ENCODE measurements at regions not wholly inside any gene's neighbourhood (a gene's known extent, or its start where the extent isn't known, plus 50 kb on each side); places are given as distances from the start of the nearest gene placed in this dataset.
"Not testable (repeated sequence)": the region's sequence is repeated elsewhere in the genome, so short reads cannot be mapped to it uniquely, and the experiment has no call there.

- DNase-seq = no peak
Measured at GRCh38 chr20:19875376-19876221, 117.5 kb downstream of the RIN2 start.

DNA sequence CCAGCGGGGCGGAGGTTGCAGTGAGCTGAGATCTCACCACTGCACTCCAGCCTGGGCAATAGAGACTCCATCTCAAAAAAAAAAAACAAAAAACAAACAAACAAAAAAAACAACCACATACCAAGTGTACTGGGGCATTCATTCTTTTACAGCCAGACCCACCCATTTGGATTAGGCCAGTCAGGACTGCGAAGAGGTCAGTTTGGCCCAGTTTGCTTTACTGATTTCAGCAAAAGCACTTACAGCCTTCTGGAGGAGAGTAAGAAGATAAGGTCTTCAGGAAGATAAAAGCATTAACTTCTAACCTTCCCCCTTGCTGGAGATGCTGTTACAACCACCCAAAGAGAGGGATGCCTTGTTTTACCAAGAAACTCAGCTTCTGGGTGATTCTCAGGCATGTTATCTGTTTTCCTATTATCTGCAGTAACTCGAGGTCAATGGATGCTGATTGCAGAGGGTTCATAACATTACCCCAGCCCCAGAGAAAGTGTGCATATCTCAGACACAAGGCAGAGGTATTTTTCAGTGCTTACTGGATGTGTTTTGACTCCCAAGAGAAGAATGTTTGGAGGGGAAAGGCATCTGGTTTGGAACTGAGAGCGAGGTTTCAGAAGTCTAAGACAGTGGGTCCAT, 118.9 kb downstream of the RIN2 start:
- DNase-seq = no peak

DNA sequence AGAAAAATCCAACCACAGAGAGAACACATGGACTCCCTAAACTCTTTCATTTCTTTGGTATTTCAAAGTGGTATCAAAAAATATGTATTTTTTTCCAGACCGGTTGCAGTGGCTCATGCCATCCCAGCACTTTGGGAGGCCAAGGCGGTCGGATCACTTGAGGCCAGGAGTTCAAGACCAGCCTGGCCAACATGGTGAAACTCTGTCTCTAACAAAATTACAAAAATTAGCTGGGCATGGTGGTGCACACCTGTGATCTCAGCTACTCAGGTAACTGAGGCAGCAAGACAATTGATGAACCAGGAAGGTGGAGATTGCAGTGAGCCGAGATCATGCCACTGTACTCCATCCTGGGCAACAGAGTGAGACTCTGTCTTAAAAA, 121.8 kb downstream of the RIN2 start:
- DNase-seq = not testable (repeated sequence)

GRCh38 chr20:19880256-19881079, 122.4 kb downstream of the RIN2 start:
- no peak for DNase-seq

DNA sequence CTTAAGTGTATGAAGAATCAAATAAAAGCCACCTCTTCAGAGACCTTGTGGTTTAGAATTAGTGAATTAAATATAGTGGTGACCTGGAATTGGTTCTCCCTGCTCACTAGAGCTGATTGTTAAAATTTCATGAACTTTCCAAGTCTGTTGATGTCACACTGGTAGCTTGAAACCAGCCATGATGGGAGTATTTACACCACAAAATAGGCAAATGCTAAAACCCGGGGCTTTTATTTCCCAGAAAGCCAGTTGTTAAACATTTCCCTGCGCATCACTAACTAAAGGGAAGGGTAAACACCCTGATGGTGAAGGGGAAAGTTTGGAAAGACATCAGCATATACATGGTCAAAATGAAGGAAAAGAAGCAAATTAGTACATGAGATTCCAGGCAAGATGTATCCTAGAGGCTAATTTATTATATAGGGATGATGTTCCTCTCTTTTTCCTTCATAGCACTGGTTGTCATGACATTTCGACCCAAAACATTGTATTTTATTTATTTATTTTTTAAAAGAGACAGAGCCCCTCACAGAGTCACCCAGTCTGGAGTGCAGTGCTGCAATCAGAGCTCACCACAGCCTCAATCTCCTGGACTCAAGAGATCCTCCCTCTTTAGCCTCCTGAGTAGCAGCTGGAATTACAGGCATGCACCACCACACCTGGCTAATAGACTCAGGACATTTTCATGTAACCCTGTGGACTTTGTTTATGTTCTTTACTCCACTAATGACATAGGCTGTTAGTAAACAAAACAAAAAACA, 123.2 kb downstream of the RIN2 start:
- DNase-seq = no peak

DNA sequence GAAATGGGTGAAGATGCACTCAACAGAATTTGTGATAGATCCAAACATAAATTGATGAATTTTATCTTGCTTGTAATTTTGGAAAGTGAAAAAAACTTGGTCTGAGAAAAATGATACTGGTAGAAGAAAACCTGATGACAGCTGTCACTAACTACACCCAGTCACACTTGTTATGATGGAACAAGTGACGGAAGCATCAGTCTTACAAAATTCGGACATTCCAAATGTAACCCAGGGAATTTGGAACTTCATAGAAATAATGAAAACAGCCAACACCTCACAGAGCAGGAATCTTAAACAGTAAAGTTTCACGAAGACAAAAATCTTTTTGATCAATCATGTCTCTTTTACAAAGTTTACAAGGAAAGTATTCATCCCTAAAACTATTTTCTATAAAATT, 123.9 kb downstream of the RIN2 start:
- DNase-seq = no peak

DNA sequence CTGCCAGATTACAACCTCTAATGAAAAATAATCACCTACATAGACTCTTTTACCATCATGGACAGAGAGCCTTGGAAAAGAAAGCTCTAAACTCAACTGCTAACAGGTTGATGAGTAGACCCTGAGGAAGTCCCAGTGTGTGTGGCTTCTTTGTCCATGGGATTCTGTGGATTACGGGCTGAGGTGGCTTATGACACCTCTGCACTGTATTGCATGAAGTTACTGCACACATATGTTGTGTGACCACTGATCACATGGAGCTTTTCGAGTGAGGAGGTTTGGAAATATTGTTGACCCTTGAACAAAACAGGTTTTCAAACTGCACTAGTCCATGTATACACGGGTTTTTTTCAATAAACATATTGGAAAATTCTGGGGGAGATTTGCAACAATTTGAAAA, 124.4 kb downstream of the RIN2 start:
- DNase-seq = no peak

DNA sequence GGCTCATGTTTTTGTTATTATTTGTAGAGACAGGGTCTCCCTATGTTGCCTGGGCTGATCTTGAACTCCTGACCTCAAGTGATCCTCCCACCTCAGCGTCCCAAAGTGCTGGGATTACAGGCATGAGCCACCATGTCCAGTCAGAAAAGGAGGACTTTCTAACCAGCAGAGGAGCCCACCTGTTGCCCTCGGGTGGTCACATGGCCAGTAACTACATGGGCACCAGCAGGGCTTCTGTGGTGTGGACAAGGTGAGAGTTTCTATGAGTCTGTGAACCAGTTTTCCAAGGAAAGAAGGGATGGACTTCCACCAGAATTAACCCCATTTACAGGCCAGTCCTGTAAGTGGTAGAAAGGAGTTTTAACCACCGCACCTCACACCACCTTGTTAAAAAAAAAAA, 125.4 kb downstream of the RIN2 start:
- DNase-seq = no peak

GRCh38 chr20:19885594-19885938, 127.5 kb downstream of the RIN2 start:
- DNase-seq = no peak

- no peak for DNase-seq
Measured at GRCh38 chr20:19885939-19886660, 128.0 kb downstream of the RIN2 start.

DNA sequence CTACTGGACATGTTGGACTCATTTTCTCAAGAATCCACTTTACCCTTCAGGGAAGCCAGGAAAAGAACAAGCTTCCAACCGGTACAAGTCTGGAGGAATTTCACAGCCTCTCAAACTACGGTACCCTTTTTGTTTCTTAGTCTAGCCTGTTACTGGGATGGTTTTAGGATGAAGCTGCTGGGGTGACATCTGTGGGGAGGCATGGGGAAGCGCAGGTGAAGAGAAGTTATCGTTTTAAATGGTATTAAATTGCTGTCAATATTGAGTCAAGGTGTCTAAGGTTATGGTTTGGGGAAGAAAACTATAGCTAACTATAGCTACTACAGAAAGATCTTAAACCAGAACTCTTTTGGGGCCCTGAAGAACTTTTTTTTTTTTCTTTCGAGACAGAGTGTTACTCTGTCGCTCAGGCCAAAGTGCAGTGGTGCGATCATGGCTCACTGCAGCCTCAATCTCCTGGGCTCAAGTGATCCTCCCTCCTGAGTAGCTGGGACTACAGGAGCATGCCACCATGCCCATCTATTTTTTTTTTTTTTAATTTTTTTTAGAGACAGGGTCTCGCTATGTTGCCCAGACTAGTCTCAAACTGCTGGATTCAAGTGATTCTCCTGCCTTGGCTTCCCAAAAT, 128.7 kb downstream of the RIN2 start:
- DNase-seq = no peak

- no peak for DNase-seq
Measured at GRCh38 chr20:19887556-19888268, 129.4 kb upstream of the NAA20 start.

GRCh38 chr20:19888269-19888671, 128.9 kb upstream of the NAA20 start:
- no peak for DNase-seq

DNA sequence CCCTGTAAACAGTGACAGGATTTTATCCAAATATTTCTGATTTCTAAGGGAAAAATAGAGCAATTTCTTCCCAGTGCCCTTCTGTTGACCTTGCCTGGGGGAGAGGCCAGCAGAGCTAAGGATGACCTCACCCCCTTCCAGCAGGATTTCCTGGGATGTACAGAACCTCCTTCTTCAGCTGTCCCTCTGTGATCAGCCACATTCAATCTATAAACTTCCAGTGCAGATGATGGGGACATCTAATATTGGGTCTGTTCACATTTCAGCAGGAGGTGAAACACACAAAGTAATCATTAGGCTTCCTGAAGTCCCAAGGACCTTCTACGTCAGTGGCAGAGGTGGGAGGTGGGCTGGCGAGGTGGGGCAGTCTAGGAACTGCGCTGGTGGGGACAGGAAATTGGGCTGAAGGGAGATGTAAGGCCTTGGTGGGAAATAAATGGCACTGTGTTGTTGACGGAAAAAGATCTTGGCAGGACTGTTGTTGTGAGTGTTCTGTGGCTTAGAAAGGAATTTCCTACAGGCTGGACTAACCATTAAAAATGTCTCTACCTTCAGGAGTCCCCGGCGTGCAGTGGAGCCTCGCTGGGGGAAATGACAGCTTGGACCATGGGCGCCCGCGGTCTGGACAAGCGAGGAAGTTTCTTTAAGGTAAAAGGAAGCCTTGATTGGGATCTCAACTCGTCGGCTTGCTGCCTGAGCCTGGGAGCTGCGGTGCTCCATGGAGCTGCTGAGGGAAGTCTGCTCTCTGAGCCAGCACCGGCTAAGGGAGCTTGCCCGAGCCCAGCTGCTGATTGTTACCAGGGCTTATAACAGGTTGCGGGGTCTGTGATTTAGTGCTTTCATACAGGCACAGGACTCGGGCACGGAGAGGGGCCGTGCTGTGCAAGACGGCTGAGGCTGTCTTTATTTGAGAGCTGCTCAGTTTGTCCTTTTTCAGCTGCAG, 127.9 kb upstream of the NAA20 start:
- DNase-seq = no peak

DNA sequence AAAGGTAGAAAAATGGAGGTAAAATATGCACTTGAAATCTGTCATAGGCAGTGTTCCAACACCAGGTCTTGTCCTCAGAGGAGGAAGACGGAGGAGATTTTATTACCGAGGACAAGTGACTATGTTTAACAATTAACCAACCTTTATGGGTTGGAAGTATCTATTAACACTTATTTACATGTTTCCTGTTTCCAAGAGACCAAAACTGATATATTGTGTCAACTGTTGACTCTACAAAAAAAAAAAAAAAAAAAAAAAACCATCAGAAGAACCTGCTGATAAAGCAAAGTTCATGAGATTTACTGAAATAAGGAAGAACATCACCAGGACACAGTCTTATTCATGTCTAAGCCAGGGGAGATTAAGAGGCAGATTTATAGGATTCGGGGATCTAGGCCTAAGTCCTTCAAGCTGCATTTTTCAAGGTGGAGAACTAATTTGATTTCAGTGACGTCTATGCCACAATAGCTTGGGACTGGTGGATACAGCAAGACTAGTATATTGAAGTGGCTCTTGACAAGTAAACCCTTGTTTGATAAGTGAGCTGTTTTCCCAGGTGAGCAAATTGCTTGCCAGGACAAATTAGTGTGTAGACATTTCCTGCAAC, 126.6 kb upstream of the NAA20 start:
- DNase-seq = no peak

- DNase-seq = no peak
Measured at GRCh38 chr20:19893356-19893755, 123.8 kb upstream of the NAA20 start.

DNA sequence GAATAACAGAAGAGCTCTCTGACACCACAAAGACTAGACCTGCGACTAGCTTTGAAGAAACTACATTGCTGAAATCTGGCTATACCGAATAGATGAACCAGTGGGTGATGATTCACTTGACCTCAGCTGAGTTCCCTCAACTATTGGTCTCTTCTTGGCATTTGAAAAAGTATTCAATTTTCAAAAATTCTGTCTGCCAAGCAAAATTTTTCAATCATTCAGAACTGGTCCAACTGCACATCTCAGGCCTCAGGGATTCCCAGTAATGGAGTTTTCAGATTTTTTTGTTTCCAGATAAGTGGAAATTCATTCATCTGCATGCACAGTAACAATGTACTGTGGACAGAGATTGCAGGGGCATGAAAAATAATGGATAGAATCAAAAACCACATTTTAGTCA, 121.4 kb upstream of the NAA20 start:
- DNase-seq = no peak

DNA sequence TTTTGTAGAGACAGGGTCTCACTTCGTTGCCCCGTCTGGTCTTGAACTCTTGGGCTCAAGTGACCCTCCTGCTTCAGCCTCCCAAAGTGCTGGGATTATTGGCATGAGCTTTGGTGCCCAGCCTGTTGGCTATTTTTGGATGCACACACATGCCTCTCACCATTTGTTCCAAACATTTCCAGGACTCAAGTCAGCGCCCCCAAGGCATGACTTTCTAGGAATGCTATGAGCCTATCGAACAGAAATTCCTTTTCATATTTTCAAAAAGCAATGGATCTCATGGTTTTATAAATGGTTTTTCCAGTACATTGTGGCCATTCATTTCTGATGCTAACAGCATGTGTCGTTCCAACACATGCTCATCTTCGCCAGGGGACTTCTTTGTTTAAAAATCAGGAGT, 119.3 kb upstream of the NAA20 start:
- DNase-seq = no peak

DNA sequence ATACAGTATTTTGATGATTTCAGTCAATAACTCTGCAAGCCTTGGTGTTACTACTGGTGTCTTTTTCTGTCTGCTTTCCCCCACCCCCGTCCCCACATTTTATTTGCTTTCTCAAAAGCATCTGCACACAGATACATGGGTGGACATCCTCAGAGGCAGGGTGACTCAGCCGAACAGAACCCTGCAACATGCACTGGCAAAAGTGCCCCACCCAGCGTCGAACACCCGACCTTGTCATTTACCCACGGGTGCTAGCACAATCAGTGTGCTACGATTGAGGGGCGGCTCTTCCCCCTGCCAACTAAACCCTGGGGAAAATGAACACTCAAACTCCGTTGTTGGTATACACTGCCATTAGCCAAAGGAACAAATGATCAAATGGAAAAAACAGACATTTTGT, 115.9 kb upstream of the NAA20 start:
- no peak for DNase-seq

All from NCI-H2171 treated with DMSO at 0.1 percent for 48 hours (cell line).